Osteoblast (primary cell): ENCODE measurements at regions not wholly inside any gene's neighbourhood (a gene's known extent, or its start where the extent isn't known, plus 50 kb on each side); places are given as distances from the start of the nearest gene placed in this dataset.

Experiments used
- DNase-seq: peaks from one replicate; pipeline ENCODE4 v3.0.0; 2011; ENCODE audit warnings: low spot score, mixed read lengths; ENCODE audit not compliant: insufficient read length; ENCODE audit errors: missing footprints
- H2AFZ ChIP-seq: 2 replicates; pipeline ENCODE4 v1.6.0; 2011; ENCODE audit warnings: mild to moderate bottlenecking, low read length
- H3K27ac ChIP-seq: 2 replicates; pipeline ENCODE4 v1.5.1; 2011; ENCODE audit warnings: mild to moderate bottlenecking, low read depth, low read length, moderate library complexity
- H3K27me3 ChIP-seq: 2 replicates; pipeline ENCODE4 v1.6.0; 2012; ENCODE audit warnings: mild to moderate bottlenecking, control low read depth, inconsistent platforms, low read length, moderate library complexity; ENCODE audit not compliant: insufficient read depth
- H3K36me3 ChIP-seq: 2 replicates; pipeline ENCODE4 v1.5.1; 2011; ENCODE audit warnings: mild to moderate bottlenecking, low read length, control low read depth, moderate library complexity; ENCODE audit not compliant: insufficient read depth
- H3K4me1 ChIP-seq: 2 replicates; pipeline ENCODE4 v1.5.1; 2011; ENCODE audit warnings: mild to moderate bottlenecking, low read length, control low read depth, moderate library complexity; ENCODE audit not compliant: insufficient read depth
- H3K4me2 ChIP-seq: 2 replicates; pipeline ENCODE4 v1.6.0; 2011; ENCODE audit warnings: mild to moderate bottlenecking, low read length; ENCODE audit not compliant: insufficient read depth
- H3K4me3 ChIP-seq: fragments of 200-600 bp; sonication (generic); 3 replicates; pipeline ENCODE4 v1.5.1; 2012; ENCODE audit warnings: mild to moderate bottlenecking, low read length, inconsistent platforms; ENCODE audit not compliant: insufficient read depth
- H3K79me2 ChIP-seq: 2 replicates; pipeline ENCODE4 v1.6.0; 2012; ENCODE audit warnings: mild to moderate bottlenecking, low read length, control low read depth, inconsistent platforms; ENCODE audit not compliant: insufficient read depth
- H3K9me3 ChIP-seq: 2 replicates; pipeline ENCODE4 v1.5.1; 2011; ENCODE audit warnings: low read depth, low read length, control low read depth
- H4K20me1 ChIP-seq: 2 replicates; pipeline ENCODE4 v1.6.0; 2012; ENCODE audit warnings: mild to moderate bottlenecking, low read length, control low read depth; ENCODE audit not compliant: insufficient read depth
- TF ChIP-seq, protein P1 (sequence below): IDR thresholded peaks from 2 replicates; pipeline ENCODE4 v1.5.1; 2011; ENCODE audit warnings: mild to moderate bottlenecking, low read depth, low read length, moderate library complexity; ENCODE audit errors: extremely low read depth

DNA sequence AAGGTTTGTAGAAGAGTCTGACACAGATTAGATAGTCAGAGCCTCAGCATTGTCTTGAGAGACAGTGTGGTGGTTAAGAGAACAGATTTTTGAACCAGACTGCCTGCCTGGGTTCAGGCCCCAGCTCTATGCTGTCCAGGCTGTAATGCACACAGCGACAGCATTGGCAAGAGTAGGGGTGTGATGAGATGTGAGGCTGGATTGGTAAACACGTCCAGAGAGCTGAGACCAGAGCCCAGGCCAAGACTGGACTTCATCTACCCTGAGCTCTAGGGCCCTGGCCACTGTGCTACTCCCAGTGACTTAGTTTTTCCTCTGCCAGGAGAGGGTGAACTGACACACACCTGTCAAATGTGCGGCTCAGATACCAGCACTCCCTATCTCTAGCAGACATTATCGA lies 360.4 kb downstream of the RPS24 start:
- DNase-seq, result no peak
- H2AFZ ChIP-seq, result no peak overlapping the region
- TF ChIP-seq, protein P1, sequence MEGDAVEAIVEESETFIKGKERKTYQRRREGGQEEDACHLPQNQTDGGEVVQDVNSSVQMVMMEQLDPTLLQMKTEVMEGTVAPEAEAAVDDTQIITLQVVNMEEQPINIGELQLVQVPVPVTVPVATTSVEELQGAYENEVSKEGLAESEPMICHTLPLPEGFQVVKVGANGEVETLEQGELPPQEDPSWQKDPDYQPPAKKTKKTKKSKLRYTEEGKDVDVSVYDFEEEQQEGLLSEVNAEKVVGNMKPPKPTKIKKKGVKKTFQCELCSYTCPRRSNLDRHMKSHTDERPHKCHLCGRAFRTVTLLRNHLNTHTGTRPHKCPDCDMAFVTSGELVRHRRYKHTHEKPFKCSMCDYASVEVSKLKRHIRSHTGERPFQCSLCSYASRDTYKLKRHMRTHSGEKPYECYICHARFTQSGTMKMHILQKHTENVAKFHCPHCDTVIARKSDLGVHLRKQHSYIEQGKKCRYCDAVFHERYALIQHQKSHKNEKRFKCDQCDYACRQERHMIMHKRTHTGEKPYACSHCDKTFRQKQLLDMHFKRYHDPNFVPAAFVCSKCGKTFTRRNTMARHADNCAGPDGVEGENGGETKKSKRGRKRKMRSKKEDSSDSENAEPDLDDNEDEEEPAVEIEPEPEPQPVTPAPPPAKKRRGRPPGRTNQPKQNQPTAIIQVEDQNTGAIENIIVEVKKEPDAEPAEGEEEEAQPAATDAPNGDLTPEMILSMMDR, result no peak
- H3K27me3 ChIP-seq, result peaks cover 5% of the 10 kb centered on the region
- no peaks in the 10 kb centered on the region for H4K20me1 ChIP-seq
- no peaks in the 10 kb centered on the region for H3K79me2 ChIP-seq
- H3K4me2 ChIP-seq, result no peak overlapping the region
- H3K4me1 ChIP-seq, result no peaks in the 10 kb centered on the region
- no peak overlapping the region for H3K27ac ChIP-seq
- no peaks in the 10 kb centered on the region for H3K36me3 ChIP-seq
- no peak overlapping the region for H3K4me3 ChIP-seq
- H3K9me3 ChIP-seq, result no peaks in the 10 kb centered on the region

DNA sequence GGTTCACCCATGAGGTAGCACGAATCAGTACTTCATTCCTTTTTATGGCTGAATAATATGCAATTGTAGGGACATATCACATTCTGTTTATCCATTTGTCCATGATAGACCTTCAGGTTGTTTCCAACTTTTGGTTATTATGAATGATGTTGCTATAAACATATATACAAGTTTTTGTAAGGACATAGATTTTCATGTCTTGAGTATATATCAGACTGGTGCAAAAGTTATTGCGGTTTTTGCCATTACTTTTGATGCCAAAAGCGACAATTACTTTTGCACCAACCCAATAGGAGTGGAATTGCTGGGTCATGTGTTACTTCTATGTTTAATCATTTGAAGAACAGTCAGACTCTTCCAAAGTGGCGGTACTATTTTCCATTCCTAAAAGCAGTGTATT lies 361.5 kb downstream of the RPS24 start:
- no peak for DNase-seq

DNA sequence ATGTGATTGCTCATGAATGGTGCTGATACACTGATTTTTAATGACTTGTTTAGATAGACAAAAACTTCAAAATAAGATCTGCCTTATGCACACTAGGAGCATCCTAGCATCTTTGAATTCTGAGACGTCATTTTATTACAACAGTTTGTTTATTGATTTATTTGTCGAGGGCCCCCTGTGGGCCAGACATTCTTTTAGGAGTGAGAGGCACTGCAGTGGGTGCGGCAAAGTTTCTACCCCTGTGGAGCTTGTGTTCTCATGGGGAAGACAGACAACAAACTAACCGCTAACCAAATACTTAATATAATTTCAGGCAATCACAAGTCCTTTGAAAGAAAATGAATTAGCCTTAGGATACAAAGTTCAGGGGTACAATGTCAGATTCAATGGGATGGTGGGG lies 363.1 kb downstream of the RPS24 start:
- no peaks in the 10 kb centered on the region for H4K20me1 ChIP-seq
- no peaks in the 10 kb centered on the region for H3K4me1 ChIP-seq
- peaks cover 3% of the 10 kb centered on the region for H3K27me3 ChIP-seq
- H3K4me3 ChIP-seq, result no peak overlapping the region
- no peak overlapping the region for H3K4me2 ChIP-seq
- TF ChIP-seq, protein P1, result no peak
- no peak overlapping the region for H3K27ac ChIP-seq
- DNase-seq, result no peak
- H3K9me3 ChIP-seq, result no peaks in the 10 kb centered on the region
- H3K79me2 ChIP-seq, result no peaks in the 10 kb centered on the region
- H3K36me3 ChIP-seq, result no peaks in the 10 kb centered on the region
- no peak overlapping the region for H2AFZ ChIP-seq

More for the DNA sequence above, 361.5 kb downstream of the RPS24 start:
- H3K79me2 ChIP-seq, result no peaks in the 10 kb centered on the region
- no peak overlapping the region for H3K4me3 ChIP-seq
- no peaks in the 10 kb centered on the region for H4K20me1 ChIP-seq
- H3K4me2 ChIP-seq, result no peak overlapping the region
- TF ChIP-seq, protein P1, result no peak
- H3K27me3 ChIP-seq, result peaks cover 3% of the 10 kb centered on the region
- no peaks in the 10 kb centered on the region for H3K9me3 ChIP-seq
- no peaks in the 10 kb centered on the region for H3K36me3 ChIP-seq
- H3K27ac ChIP-seq, result no peak overlapping the region
- no peaks in the 10 kb centered on the region for H3K4me1 ChIP-seq
- no peak overlapping the region for H2AFZ ChIP-seq

DNA sequence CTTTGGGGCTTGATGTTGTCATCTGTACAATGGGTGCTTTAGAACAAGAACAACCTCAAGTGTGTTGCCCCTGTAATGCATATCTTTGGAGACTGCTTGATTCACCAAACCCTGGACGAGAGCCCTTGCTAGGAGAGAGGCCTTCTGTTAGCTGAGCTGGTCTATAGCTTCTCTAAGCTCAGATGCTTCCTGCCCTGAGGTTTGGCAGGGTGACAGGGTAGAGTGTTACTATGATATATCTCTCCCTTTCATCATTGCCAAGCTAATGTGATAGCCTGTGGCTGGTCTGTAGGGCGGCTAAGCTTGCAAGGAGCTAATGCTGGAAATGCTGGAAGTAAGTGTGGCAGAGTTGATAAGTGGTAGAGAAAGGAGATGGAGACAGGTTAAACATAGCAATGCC lies 364.1 kb downstream of the RPS24 start:
- no peak for DNase-seq
- Histone ChIP-seq H3K79me2 (no peaks in the 10 kb centered on the region), H3K9me3 (no peaks in the 10 kb centered on the region), H3K36me3 (no peaks in the 10 kb centered on the region), H3K27ac (no peak overlapping the region), H3K27me3 (peaks cover 3% of the 10 kb centered on the region), H3K4me3 (no peak overlapping the region), H3K4me2 (no peak overlapping the region), H3K4me1 (no peaks in the 10 kb centered on the region), H2AFZ (no peak overlapping the region), H4K20me1 (no peaks in the 10 kb centered on the region)
- TF ChIP-seq, protein P1, result no peak
